ENCODE measurements at regions not wholly inside any gene's neighbourhood (a gene's known extent, or its start where the extent isn't known, plus 50 kb on each side); places are given as distances from the start of the nearest gene placed in this dataset.

DNA sequence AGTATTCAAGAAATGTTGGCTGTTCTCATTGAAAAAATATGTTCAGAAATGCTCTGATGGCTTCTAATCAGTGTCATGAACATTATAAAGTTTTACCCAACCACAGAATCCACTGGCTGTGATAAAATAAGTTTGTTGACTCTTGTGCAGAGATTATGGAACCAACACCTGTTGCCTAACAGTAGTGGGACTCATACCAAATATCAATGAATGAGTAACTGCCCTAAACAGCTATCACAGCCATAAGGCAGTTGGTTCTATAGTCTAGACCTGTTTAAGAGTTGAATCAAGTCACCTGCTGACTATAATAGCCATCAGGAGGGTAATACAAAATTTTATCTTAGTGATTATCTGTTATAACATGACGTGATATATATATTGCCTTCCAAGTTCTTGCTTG, 168.3 kb downstream of the ATOH1 start:
- Histone ChIP-seq H3K9me3 (no peaks in the 10 kb centered on the region), H3K79me2 (ENCODE audit: insufficient read depth) (no peaks in the 10 kb centered on the region), H2AFZ (ENCODE audit: low read depth) (no peak overlapping the region), H3K4me1 (ENCODE audit: control insufficient read depth in 1 of 2, insufficient read depth in 2 of 2, low read depth in 1 of 2, low read length in 1 of 2) (no peaks in the 10 kb centered on the region), H3K4me3 (ENCODE audit: low read depth in 2 of 2, low read length in 1 of 2) (no peak overlapping the region), H4K20me1 (ENCODE audit: insufficient read depth) (no peaks in the 10 kb centered on the region), H3K27me3 (ENCODE audit: insufficient read depth) (no peaks in the 10 kb centered on the region), H3K36me3 (replicated peaks in 1 of 2; ENCODE audit: control insufficient read depth in 1 of 2, insufficient read depth in 2 of 2, low read length in 1 of 2) (no peaks in the 10 kb centered on the region), H3K9me2 (no peaks in the 10 kb centered on the region; the same call in 1 of the 2 replicates), H3K4me2 (no peak overlapping the region), H3F3A (replicated peaks; ENCODE audit: insufficient read depth) (no peaks in the 10 kb centered on the region), H3K9ac (no peak overlapping the region), H3K27ac (ENCODE audit: low read depth in 2 of 2, low read length in 1 of 2) (no peak overlapping the region)
- 24% methylated on average over 1 of the region's 1 CpG for WGBS (ENCODE audit: low lambda C conversion rate)
- ChIA-PET CTCF (interaction anchor here (1.1 kb wide), 1 partner anchor 23 kb away, joined by 3 read pairs; no protein-coding TSS in a partner anchor), POLR2A (no interaction called here)
- TF ChIP-seq, protein P1, sequence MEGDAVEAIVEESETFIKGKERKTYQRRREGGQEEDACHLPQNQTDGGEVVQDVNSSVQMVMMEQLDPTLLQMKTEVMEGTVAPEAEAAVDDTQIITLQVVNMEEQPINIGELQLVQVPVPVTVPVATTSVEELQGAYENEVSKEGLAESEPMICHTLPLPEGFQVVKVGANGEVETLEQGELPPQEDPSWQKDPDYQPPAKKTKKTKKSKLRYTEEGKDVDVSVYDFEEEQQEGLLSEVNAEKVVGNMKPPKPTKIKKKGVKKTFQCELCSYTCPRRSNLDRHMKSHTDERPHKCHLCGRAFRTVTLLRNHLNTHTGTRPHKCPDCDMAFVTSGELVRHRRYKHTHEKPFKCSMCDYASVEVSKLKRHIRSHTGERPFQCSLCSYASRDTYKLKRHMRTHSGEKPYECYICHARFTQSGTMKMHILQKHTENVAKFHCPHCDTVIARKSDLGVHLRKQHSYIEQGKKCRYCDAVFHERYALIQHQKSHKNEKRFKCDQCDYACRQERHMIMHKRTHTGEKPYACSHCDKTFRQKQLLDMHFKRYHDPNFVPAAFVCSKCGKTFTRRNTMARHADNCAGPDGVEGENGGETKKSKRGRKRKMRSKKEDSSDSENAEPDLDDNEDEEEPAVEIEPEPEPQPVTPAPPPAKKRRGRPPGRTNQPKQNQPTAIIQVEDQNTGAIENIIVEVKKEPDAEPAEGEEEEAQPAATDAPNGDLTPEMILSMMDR (IDR thresholded peaks at IDR 0.05), result no peak
- TF ChIP-seq MEF2A (IDR thresholded peaks at IDR 0.05; ENCODE audit: borderline replicate concordance, low read depth) (no peak), RAD21 (IDR thresholded peaks at IDR 0.05; ENCODE audit: low read length) (no peak), FOSL2 (IDR thresholded peaks at IDR 0.05; ENCODE audit: borderline replicate concordance, low read depth) (no peak), NFIC (IDR thresholded peaks at IDR 0.05; ENCODE audit: borderline replicate concordance) (no peak), RCOR1 (IDR thresholded peaks at IDR 0.05; ENCODE audit: low read length) (no peak), YY1 (IDR thresholded peaks at IDR 0.05; ENCODE audit: low read depth) (no peak), FOXM1 (IDR thresholded peaks at IDR 0.05; ENCODE audit: low read depth) (no peak), EP300 (IDR thresholded peaks at IDR 0.05; ENCODE audit: borderline replicate concordance in 1 of 2, low read depth in 1 of 2, low read length in 1 of 2) (no peak), GABPA (IDR thresholded peaks at IDR 0.05; ENCODE audit: low read depth) (no peak), JUND (IDR thresholded peaks at IDR 0.05) (no peak), MXI1 (IDR thresholded peaks at IDR 0.05; ENCODE audit: low read depth, low read length) (no peak), TAF1 (IDR thresholded peaks at IDR 0.05; ENCODE audit: borderline replicate concordance, low read depth, low read length) (no peak), TEAD4 (IDR thresholded peaks at IDR 0.05; ENCODE audit: borderline replicate concordance, insufficient read depth) (no peak), FOXJ3 (CRISPR knock-in tag; IDR thresholded peaks at IDR 0.05) (no peak), GATA2 (CRISPR knock-in tag; IDR thresholded peaks at IDR 0.05) (no peak)
- TF ChIP-seq, protein P2, sequence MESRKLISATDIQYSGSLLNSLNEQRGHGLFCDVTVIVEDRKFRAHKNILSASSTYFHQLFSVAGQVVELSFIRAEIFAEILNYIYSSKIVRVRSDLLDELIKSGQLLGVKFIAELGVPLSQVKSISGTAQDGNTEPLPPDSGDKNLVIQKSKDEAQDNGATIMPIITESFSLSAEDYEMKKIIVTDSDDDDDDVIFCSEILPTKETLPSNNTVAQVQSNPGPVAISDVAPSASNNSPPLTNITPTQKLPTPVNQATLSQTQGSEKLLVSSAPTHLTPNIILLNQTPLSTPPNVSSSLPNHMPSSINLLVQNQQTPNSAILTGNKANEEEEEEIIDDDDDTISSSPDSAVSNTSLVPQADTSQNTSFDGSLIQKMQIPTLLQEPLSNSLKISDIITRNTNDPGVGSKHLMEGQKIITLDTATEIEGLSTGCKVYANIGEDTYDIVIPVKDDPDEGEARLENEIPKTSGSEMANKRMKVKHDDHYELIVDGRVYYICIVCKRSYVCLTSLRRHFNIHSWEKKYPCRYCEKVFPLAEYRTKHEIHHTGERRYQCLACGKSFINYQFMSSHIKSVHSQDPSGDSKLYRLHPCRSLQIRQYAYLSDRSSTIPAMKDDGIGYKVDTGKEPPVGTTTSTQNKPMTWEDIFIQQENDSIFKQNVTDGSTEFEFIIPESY (IDR thresholded peaks at IDR 0.05; ENCODE audit: borderline replicate concordance, low read depth), result no peak
- TF ChIP-seq, protein P3, sequence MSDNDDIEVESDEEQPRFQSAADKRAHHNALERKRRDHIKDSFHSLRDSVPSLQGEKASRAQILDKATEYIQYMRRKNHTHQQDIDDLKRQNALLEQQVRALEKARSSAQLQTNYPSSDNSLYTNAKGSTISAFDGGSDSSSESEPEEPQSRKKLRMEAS (IDR thresholded peaks at IDR 0.05; ENCODE audit: low read depth), result no peak
- DNase-seq, result no peak

Data from SK-N-SH (cell line).